ENCODE measurements at regions not wholly inside any gene's neighbourhood (a gene's known extent, or its start where the extent isn't known, plus 50 kb on each side); places are given as distances from the start of the nearest gene placed in this dataset.

- H3K4me1 Mint-ChIP-seq (ENCODE audit: low read depth in 2 of 2): no peaks in the 10 kb centered on the region
- ATAC-seq (replicated peaks) (no peak), DNase-seq (no peak)
- H3K36me3 Mint-ChIP-seq (ENCODE audit: insufficient read depth): no peaks in the 10 kb centered on the region
- H3K27me3 Mint-ChIP-seq: no peaks in the 10 kb centered on the region
- peaks cover 1 to 4% of the 10 kb centered on the region in 2 donors for H3K9me3 Mint-ChIP-seq
- H3K4me3 Mint-ChIP-seq: no peak overlapping the region
- no peak overlapping the region for H3K27ac Mint-ChIP-seq
Observed at GRCh38 chr13:59157181-59157580, 1006.5 kb downstream of the DIAPH3 start.

- H3K4me3 Mint-ChIP-seq: no peak overlapping the region
- H3K27me3 Mint-ChIP-seq: no peaks in the 10 kb centered on the region
- H3K27ac Mint-ChIP-seq: no peak overlapping the region
- H3K36me3 Mint-ChIP-seq (ENCODE audit: insufficient read depth): no peaks in the 10 kb centered on the region
- no peaks in the 10 kb centered on the region for H3K9me3 Mint-ChIP-seq
- no peak for DNase-seq
- no peaks in the 10 kb centered on the region for H3K4me1 Mint-ChIP-seq (ENCODE audit: low read depth in 2 of 2)
- no peak for ATAC-seq (replicated peaks)
Observed at GRCh38 chr13:59166174-59166573, 997.6 kb downstream of the DIAPH3 start.

GRCh38 chr13:59172076-59172475, 991.7 kb downstream of the DIAPH3 start:
- H3K27ac Mint-ChIP-seq: no peak overlapping the region
- no peak for ATAC-seq (replicated peaks)
- no peak for DNase-seq
- no peak overlapping the region for H3K4me3 Mint-ChIP-seq
- H3K27me3 Mint-ChIP-seq: no peaks in the 10 kb centered on the region
- H3K4me1 Mint-ChIP-seq (ENCODE audit: low read depth in 2 of 2): no peaks in the 10 kb centered on the region
- H3K9me3 Mint-ChIP-seq: peaks cover 0 to 3% of the 10 kb centered on the region in 2 donors
- no peaks in the 10 kb centered on the region for H3K36me3 Mint-ChIP-seq (ENCODE audit: insufficient read depth)

- no peak overlapping the region for H3K4me3 Mint-ChIP-seq
- peaks cover 0 to 5% of the 10 kb centered on the region in 2 donors for H3K9me3 Mint-ChIP-seq
- H3K27ac Mint-ChIP-seq: no peak overlapping the region
- DNase-seq (no peak), ATAC-seq (replicated peaks) (no peak)
- H3K36me3 Mint-ChIP-seq (ENCODE audit: insufficient read depth): no peaks in the 10 kb centered on the region
- no peaks in the 10 kb centered on the region for H3K4me1 Mint-ChIP-seq (ENCODE audit: low read depth in 2 of 2)
- no peaks in the 10 kb centered on the region for H3K27me3 Mint-ChIP-seq
Observed at GRCh38 chr13:59176775-59177174, 987.0 kb downstream of the DIAPH3 start.

DNA sequence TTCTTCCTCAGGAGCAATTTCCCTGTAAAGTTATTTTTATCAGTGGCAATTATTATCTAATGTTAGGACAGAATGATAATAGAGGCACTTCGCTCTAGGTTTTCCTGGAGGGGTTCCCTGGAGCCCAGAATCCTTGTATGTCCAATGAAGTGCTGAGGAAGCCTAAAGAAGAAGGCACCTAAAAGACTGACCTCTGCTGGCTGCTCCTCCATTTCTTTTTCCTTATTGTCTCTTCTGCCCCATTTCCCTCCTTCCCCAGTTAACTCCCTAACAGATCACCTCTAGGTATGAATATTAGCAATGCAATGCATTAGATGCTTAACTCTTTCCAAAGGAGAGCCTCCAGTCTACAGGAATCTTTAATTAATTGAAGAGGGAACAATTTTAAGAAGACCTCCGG, 985.4 kb downstream of the DIAPH3 start:
- Mint-ChIP-seq H3K9me3 (peaks cover 0 to 5% of the 10 kb centered on the region in 2 donors), H3K36me3 (ENCODE audit: insufficient read depth) (no peaks in the 10 kb centered on the region), H3K27me3 (no peaks in the 10 kb centered on the region), H3K27ac (no peak overlapping the region), H3K4me1 (ENCODE audit: low read depth in 2 of 2) (no peaks in the 10 kb centered on the region), H3K4me3 (no peak overlapping the region)
- DNase-seq: no peak
- ATAC-seq (replicated peaks): no peak

- H3K9me3 Mint-ChIP-seq: peaks cover 2 to 7% of the 10 kb centered on the region in 2 donors
- H3K4me1 Mint-ChIP-seq (ENCODE audit: low read depth in 2 of 2): no peaks in the 10 kb centered on the region
- DNase-seq (no peak), ATAC-seq (replicated peaks) (no peak)
- no peak overlapping the region for H3K27ac Mint-ChIP-seq
- no peak overlapping the region for H3K4me3 Mint-ChIP-seq
- no peaks in the 10 kb centered on the region for H3K36me3 Mint-ChIP-seq (ENCODE audit: insufficient read depth)
- no peaks in the 10 kb centered on the region for H3K27me3 Mint-ChIP-seq
Observed at GRCh38 chr13:59182241-59182640, 981.5 kb downstream of the DIAPH3 start.

- no peak for ATAC-seq (replicated peaks)
- H3K36me3 Mint-ChIP-seq (ENCODE audit: insufficient read depth): no peaks in the 10 kb centered on the region
- no peak overlapping the region for H3K27ac Mint-ChIP-seq
- H3K9me3 Mint-ChIP-seq: peaks cover 0 to 4% of the 10 kb centered on the region in 2 donors
- H3K4me1 Mint-ChIP-seq (ENCODE audit: low read depth in 2 of 2): no peaks in the 10 kb centered on the region
- H3K27me3 Mint-ChIP-seq: no peaks in the 10 kb centered on the region
- H3K4me3 Mint-ChIP-seq: no peak overlapping the region
- DNase-seq: no peak
Observed at GRCh38 chr13:59197397-59197796, 966.3 kb downstream of the DIAPH3 start.

- no peaks in the 10 kb centered on the region for H3K27me3 Mint-ChIP-seq
- no peaks in the 10 kb centered on the region for H3K36me3 Mint-ChIP-seq (ENCODE audit: insufficient read depth)
- no peaks in the 10 kb centered on the region for H3K4me1 Mint-ChIP-seq (ENCODE audit: low read depth in 2 of 2)
- DNase-seq (no peak), ATAC-seq (replicated peaks) (no peak)
- H3K9me3 Mint-ChIP-seq: peaks cover 0 to 7% of the 10 kb centered on the region in 2 donors
- no peak overlapping the region for H3K27ac Mint-ChIP-seq
- H3K4me3 Mint-ChIP-seq: no peak overlapping the region
Observed at GRCh38 chr13:59201841-59202240, 961.9 kb downstream of the DIAPH3 start.

DNA sequence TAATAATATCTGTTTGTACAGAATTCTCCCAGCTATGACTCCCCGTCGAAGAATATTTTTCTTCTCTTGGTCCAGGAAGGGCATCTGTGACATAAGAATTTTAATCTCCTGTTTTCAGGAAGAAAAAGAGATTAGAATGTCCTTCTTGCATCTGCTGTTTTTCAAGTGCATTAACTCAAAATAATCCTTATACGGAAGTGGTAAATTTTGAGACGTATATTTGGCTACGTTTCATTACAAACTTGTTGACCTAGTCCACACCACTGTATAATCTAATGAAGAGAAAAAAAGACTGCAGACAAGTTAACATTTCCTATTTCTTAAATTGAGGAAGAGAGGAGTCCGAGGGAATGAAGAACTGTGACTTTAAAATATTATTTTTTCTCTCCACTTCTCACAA, 959.9 kb downstream of the DIAPH3 start:
- H3K4me3 Mint-ChIP-seq: no peak overlapping the region
- no peaks in the 10 kb centered on the region for H3K27me3 Mint-ChIP-seq
- DNase-seq (no peak), ATAC-seq (replicated peaks) (no peak)
- H3K27ac Mint-ChIP-seq: no peak overlapping the region
- peaks cover 0 to 2% of the 10 kb centered on the region in 2 donors for H3K9me3 Mint-ChIP-seq
- no peaks in the 10 kb centered on the region for H3K36me3 Mint-ChIP-seq (ENCODE audit: insufficient read depth)
- no peaks in the 10 kb centered on the region for H3K4me1 Mint-ChIP-seq (ENCODE audit: low read depth in 2 of 2)

GRCh38 chr13:59205501-59205900, 958.2 kb downstream of the DIAPH3 start:
- DNase-seq: no peak
- no peaks in the 10 kb centered on the region for H3K36me3 Mint-ChIP-seq (ENCODE audit: insufficient read depth)
- no peak overlapping the region for H3K4me3 Mint-ChIP-seq
- no peak overlapping the region for H3K27ac Mint-ChIP-seq
- H3K4me1 Mint-ChIP-seq (ENCODE audit: low read depth in 2 of 2): no peaks in the 10 kb centered on the region
- ATAC-seq (replicated peaks): no peak
- no peaks in the 10 kb centered on the region for H3K27me3 Mint-ChIP-seq
- H3K9me3 Mint-ChIP-seq: peaks cover 0 to 2% of the 10 kb centered on the region in 2 donors

GRCh38 chr13:59208405-59209195, 955.1 kb downstream of the DIAPH3 start:
- H3K4me1 Mint-ChIP-seq (ENCODE audit: low read depth in 2 of 2): no peaks in the 10 kb centered on the region
- DNase-seq (no peak), ATAC-seq (replicated peaks) (no peak)
- peaks cover 0 to under 1% of the 10 kb centered on the region in 2 donors for H3K9me3 Mint-ChIP-seq
- H3K27me3 Mint-ChIP-seq: no peaks in the 10 kb centered on the region
- H3K27ac Mint-ChIP-seq: no peak overlapping the region
- H3K36me3 Mint-ChIP-seq (ENCODE audit: insufficient read depth): peaks cover 2% of the 10 kb centered on the region
- no peak overlapping the region for H3K4me3 Mint-ChIP-seq

DNA sequence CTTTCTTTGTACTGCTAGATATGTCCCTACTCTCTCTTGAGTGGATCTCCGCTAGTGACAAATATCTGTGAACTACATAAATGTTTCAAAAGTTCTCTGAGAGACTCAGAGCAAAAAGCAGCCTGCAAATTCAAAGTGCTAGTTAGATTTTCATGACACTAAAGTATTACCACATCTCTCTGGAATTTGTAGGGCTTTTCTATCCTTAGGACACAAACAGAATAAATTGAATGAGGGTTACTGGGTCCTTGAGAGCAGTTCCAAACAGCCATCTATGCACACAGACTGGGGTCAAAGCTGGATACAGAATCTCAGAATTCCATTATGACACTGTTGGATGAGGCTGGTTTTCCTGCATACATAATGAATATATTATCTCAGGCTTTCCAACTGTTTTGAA, 953.2 kb downstream of the DIAPH3 start:
- no peak for ATAC-seq (replicated peaks)
- H3K27ac Mint-ChIP-seq: no peak overlapping the region
- no peak for DNase-seq
- no peaks in the 10 kb centered on the region for H3K9me3 Mint-ChIP-seq
- peaks cover 2% of the 10 kb centered on the region for H3K36me3 Mint-ChIP-seq (ENCODE audit: insufficient read depth)
- no peaks in the 10 kb centered on the region for H3K4me1 Mint-ChIP-seq (ENCODE audit: low read depth in 2 of 2)
- H3K4me3 Mint-ChIP-seq: no peak overlapping the region
- no peaks in the 10 kb centered on the region for H3K27me3 Mint-ChIP-seq

- Mint-ChIP-seq H3K4me1 (ENCODE audit: low read depth in 2 of 2) (no peaks in the 10 kb centered on the region), H3K4me3 (no peak overlapping the region), H3K36me3 (ENCODE audit: insufficient read depth) (peaks cover 2% of the 10 kb centered on the region), H3K27ac (no peak overlapping the region), H3K27me3 (no peaks in the 10 kb centered on the region), H3K9me3 (no peaks in the 10 kb centered on the region)
- DNase-seq (no peak), ATAC-seq (replicated peaks) (no peak)
Observed at GRCh38 chr13:59211606-59212005, 952.1 kb downstream of the DIAPH3 start.

GRCh38 chr13:59229401-59229800, 934.3 kb downstream of the DIAPH3 start:
- Mint-ChIP-seq H3K4me1 (ENCODE audit: low read depth in 2 of 2) (no peaks in the 10 kb centered on the region), H3K27ac (no peak overlapping the region), H3K4me3 (no peak overlapping the region), H3K9me3 (peaks cover 6 to 10% of the 10 kb centered on the region in 2 donors), H3K27me3 (no peaks in the 10 kb centered on the region), H3K36me3 (ENCODE audit: insufficient read depth) (no peaks in the 10 kb centered on the region)
- ATAC-seq (replicated peaks) (no peak), DNase-seq (no peak)

Measured in effector memory CD8-positive, alpha-beta T cell (primary cell).